Breast epithelium (tissue), 3 donors: ENCODE measurements at regions not wholly inside any gene's neighbourhood (a gene's known extent, or its start where the extent isn't known, plus 50 kb on each side); places are given as distances from the start of the nearest gene placed in this dataset.

Source experiments
- POLR2A ChIP-seq: fragments of 450-650 bp; IDR thresholded peaks from one replicate; pipeline ENCODE4 v1.6.1; 2016; ENCODE audit warnings: antibody characterized with exemption, mild to moderate bottlenecking, moderate library complexity
- POLR2AphosphoS5 ChIP-seq, 3 donors: sonication (generic); formaldehyde crosslinking; IDR thresholded peaks; one replicate each; pipeline ENCODE4 v1.6.1; 2017; ENCODE audit warnings: antibody characterized with exemption in 3 of 3
- TF ChIP-seq, protein P1 (sequence below), 3 donors: fragments of 450-650 bp; IDR thresholded peaks; one replicate each; pipeline ENCODE4 v1.5.1; 2016 to 2017; ENCODE audit warnings: antibody characterized with exemption in 3 of 3, mild to moderate bottlenecking in 3 of 3, moderate library complexity in 3 of 3

DNA sequence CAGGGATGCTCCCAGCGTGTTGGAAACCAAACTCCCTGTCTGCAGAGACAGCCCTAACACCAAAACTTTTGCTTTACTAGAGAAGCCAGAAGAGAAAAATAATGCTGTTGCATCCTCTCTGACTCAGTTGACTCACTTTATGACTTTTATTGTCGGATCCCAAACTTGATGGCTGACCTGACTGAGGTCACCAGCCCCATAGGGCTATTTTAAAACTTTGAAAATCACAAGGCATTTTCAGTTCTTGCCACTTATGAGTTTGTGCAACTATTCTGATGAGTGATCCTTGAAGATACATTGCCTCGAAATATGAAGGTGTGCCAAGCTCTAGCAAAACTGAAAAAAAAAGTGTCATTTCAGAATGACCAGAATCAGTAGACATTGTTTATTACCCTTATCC is 320.2 kb downstream of the DLEU7 start:
- TF ChIP-seq, protein P1, sequence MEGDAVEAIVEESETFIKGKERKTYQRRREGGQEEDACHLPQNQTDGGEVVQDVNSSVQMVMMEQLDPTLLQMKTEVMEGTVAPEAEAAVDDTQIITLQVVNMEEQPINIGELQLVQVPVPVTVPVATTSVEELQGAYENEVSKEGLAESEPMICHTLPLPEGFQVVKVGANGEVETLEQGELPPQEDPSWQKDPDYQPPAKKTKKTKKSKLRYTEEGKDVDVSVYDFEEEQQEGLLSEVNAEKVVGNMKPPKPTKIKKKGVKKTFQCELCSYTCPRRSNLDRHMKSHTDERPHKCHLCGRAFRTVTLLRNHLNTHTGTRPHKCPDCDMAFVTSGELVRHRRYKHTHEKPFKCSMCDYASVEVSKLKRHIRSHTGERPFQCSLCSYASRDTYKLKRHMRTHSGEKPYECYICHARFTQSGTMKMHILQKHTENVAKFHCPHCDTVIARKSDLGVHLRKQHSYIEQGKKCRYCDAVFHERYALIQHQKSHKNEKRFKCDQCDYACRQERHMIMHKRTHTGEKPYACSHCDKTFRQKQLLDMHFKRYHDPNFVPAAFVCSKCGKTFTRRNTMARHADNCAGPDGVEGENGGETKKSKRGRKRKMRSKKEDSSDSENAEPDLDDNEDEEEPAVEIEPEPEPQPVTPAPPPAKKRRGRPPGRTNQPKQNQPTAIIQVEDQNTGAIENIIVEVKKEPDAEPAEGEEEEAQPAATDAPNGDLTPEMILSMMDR (IDR thresholded peaks at IDR 0.05), result no peak
- TF ChIP-seq POLR2A (no peak), POLR2AphosphoS5 (IDR thresholded peaks at IDR 0.05) (no peak)
